Smooth muscle cell (in vitro differentiated cells): ENCODE measurements at regions not wholly inside any gene's neighbourhood (a gene's known extent, or its start where the extent isn't known, plus 50 kb on each side); places are given as distances from the start of the nearest gene placed in this dataset.

Source experiments
- DNase-seq: peaks from one replicate; lab custom pipeline; 2025; ENCODE audit not compliant: unreplicated experiment; lab: John Stamatoyannopoulos, UW
- H2AFZ ChIP-seq: fragments of 200-600 bp; sonication (generic); 2 replicates; pipeline ENCODE4 v1.6.0; 2016; ENCODE audit warnings: antibody characterized with exemption, low read depth, mild to moderate bottlenecking
- H3F3A ChIP-seq: fragments of 200-600 bp; sonication (generic); 2 replicates; pipeline ENCODE4 v1.6.0; 2017; ENCODE audit warnings: antibody characterized with exemption, low read depth
- H3K27ac ChIP-seq: fragments of 200-600 bp; sonication (generic); 2 replicates; pipeline ENCODE4 v1.5.1; 2016; ENCODE audit warnings: low read depth, mild to moderate bottlenecking
- H3K27me3 ChIP-seq: fragments of 200-600 bp; sonication (generic); 2 replicates; pipeline ENCODE4 v1.6.1; 2016; ENCODE audit warnings: low read depth, mild to moderate bottlenecking
- H3K36me3 ChIP-seq: fragments of 200-600 bp; sonication (generic); 2 replicates; pipeline ENCODE4 v1.5.1; 2016; ENCODE audit warnings: low read depth
- H3K4me1 ChIP-seq: fragments of 200-600 bp; sonication (generic); 2 replicates; pipeline ENCODE4 v1.5.1; 2016; ENCODE audit warnings: low read depth
- H3K4me2 ChIP-seq: fragments of 200-600 bp; sonication (generic); 2 replicates; pipeline ENCODE4 v1.6.0; 2016; ENCODE audit warnings: mild to moderate bottlenecking
- H3K4me3 ChIP-seq: fragments of 200-600 bp; sonication (generic); 2 replicates; pipeline ENCODE4 v1.5.1; 2016; ENCODE audit warnings: mild to moderate bottlenecking
- H3K79me2 ChIP-seq: fragments of 200-600 bp; sonication (generic); 2 replicates; pipeline ENCODE4 v1.6.0; 2016; ENCODE audit warnings: low read depth, mild to moderate bottlenecking
- H3K9ac ChIP-seq: fragments of 200-600 bp; sonication (generic); 2 replicates; pipeline ENCODE4 v1.6.0; 2016; ENCODE audit warnings: low read depth
- H3K9me3 ChIP-seq: fragments of 200-600 bp; sonication (generic); replicated peaks from 2 replicates; pipeline ENCODE4 v1.5.1; 2016; ENCODE audit warnings: low read depth
- H4K20me1 ChIP-seq: fragments of 200-600 bp; sonication (generic); 2 replicates; pipeline ENCODE4 v1.6.0; 2016; ENCODE audit warnings: low read depth
- CTCF ChIP-seq: fragments of 200-600 bp; sonication (generic); IDR thresholded peaks from 2 replicates; pipeline ENCODE4 v1.5.1; 2017; ENCODE audit warnings: borderline replicate concordance, mild to moderate bottlenecking, antibody characterized with exemption; ENCODE audit not compliant: insufficient read depth, poor library complexity, severe bottlenecking
- WGBS: methylation state at CpG from one replicate; pipeline ENCODE4 v1.1.7; 2016; ENCODE audit warnings: low lambda C conversion rate; 5-methylcytosine and 5-hydroxymethylcytosine counted together

GRCh38 chr6:22394691-22395090 is 97.9 kb upstream of the PRL start:
- 77% methylated on average over 2 of the region's 2 CpGs for WGBS

DNA sequence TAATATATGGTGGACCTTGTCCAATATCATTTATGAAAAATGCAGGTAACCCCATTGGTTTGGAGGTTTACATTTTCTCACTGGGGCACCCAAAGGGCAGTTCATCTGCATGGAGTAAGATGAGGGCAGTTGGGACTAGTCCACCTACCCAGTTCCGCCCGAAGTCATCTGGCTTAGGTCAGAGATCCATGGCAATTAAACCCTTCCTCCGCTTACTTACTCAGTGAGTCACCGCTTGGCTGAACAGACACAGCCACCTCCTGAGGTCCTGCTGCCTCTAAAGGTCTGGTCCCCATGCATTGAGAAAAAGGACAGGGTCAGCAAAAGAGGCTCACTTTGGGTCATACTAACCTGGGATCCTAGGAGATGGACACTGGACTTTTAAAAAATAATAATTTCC is 102.9 kb upstream of the PRL start:
- H3K9ac ChIP-seq, result no peak overlapping the region
- H3K4me3 ChIP-seq, result no peak overlapping the region
- H3K27ac ChIP-seq, result peak overlapping the region; percentile 37
- no peak for DNase-seq
- no peaks in the 10 kb centered on the region for H3K27me3 ChIP-seq
- no peaks in the 10 kb centered on the region for H3K36me3 ChIP-seq
- no peaks in the 10 kb centered on the region for H3F3A ChIP-seq
- 16% methylated on average over 4 of the region's 4 CpGs for WGBS
- peak overlapping the region; percentile 5 for H3K4me2 ChIP-seq
- no peak for TF ChIP-seq CTCF
- no peaks in the 10 kb centered on the region for H3K79me2 ChIP-seq
- no peaks in the 10 kb centered on the region for H3K9me3 ChIP-seq
- H4K20me1 ChIP-seq, result no peaks in the 10 kb centered on the region
- H3K4me1 ChIP-seq, result no peaks in the 10 kb centered on the region
- H2AFZ ChIP-seq, result no peak overlapping the region

More at GRCh38 chr6:22394691-22395090, 97.9 kb upstream of the PRL start:
- TF ChIP-seq CTCF, result no peak
- H3K4me2 ChIP-seq, result no peak overlapping the region
- no peaks in the 10 kb centered on the region for H3F3A ChIP-seq
- H3K79me2 ChIP-seq, result no peaks in the 10 kb centered on the region
- H3K4me3 ChIP-seq, result no peak overlapping the region
- no peaks in the 10 kb centered on the region for H3K9me3 ChIP-seq
- H3K4me1 ChIP-seq, result no peaks in the 10 kb centered on the region
- H3K27ac ChIP-seq, result no peak overlapping the region
- no peak overlapping the region for H3K9ac ChIP-seq
- DNase-seq, result no peak
- no peaks in the 10 kb centered on the region for H3K27me3 ChIP-seq
- H2AFZ ChIP-seq, result no peak overlapping the region
- no peaks in the 10 kb centered on the region for H3K36me3 ChIP-seq
- H4K20me1 ChIP-seq, result no peaks in the 10 kb centered on the region

DNA sequence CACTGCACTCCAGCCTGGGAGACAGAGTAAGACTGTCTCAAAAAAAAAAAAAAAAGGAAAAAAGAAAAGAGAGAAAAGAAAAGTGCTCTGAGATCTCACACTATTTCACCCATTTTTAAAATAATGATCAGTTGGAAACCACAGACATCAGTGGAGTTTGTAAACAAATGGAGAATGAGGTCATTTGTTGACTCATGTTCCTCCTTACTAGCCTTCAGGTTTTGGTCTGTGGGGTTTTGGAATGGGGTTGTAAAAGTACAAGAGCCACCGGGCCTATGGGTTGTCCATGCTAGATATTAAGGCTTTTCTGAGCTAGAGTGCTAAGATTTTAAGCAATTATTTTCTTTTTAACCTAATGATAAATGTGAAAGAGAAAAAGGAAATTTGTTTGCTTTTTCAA is 104.4 kb upstream of the PRL start:
- Histone ChIP-seq H3K4me1 (no peaks in the 10 kb centered on the region), H3F3A (no peaks in the 10 kb centered on the region), H3K27ac (no peak overlapping the region), H2AFZ (no peak overlapping the region), H4K20me1 (no peaks in the 10 kb centered on the region), H3K27me3 (no peaks in the 10 kb centered on the region), H3K4me3 (no peak overlapping the region), H3K36me3 (no peaks in the 10 kb centered on the region), H3K4me2 (no peak overlapping the region), H3K9me3 (no peaks in the 10 kb centered on the region), H3K9ac (no peak overlapping the region), H3K79me2 (no peaks in the 10 kb centered on the region)
- DNase-seq, result no peak
- 72% methylated on average over 1 of the region's 1 CpG for WGBS
- no peak for TF ChIP-seq CTCF

- H3K4me2 ChIP-seq, result no peak overlapping the region
- no peaks in the 10 kb centered on the region for H3K9me3 ChIP-seq
Observed at GRCh38 chr6:22401932-22402331, 105.1 kb upstream of the PRL start.

More at GRCh38 chr6:22401932-22402331, 105.1 kb upstream of the PRL start:
- H3K9ac ChIP-seq, result no peak overlapping the region
- H3K4me1 ChIP-seq, result no peaks in the 10 kb centered on the region
- 95% methylated on average over 2 of the region's 2 CpGs for WGBS
- H4K20me1 ChIP-seq, result no peaks in the 10 kb centered on the region
- no peak overlapping the region for H2AFZ ChIP-seq
- H3K4me3 ChIP-seq, result no peak overlapping the region
- H3K27ac ChIP-seq, result no peak overlapping the region
- DNase-seq, result no peak
- H3F3A ChIP-seq, result no peaks in the 10 kb centered on the region
- TF ChIP-seq CTCF, result no peak
- no peaks in the 10 kb centered on the region for H3K36me3 ChIP-seq
- no peaks in the 10 kb centered on the region for H3K79me2 ChIP-seq
- H3K27me3 ChIP-seq, result no peaks in the 10 kb centered on the region
